ENCODE measurements at regions not wholly inside any gene's neighbourhood (a gene's known extent, or its start where the extent isn't known, plus 50 kb on each side); places are given as distances from the start of the nearest gene placed in this dataset.

- TF ChIP-seq SKIL (CRISPR knock-in tag; IDR thresholded peaks at IDR 0.05; ENCODE audit: borderline replicate concordance) (peak; percentile 48; the same call in 1 of the 2 replicates), ZNF333 (CRISPR knock-in tag; IDR thresholded peaks at IDR 0.05; ENCODE audit: borderline replicate concordance) (no peak), ZNF776 (CRISPR knock-in tag; IDR thresholded peaks at IDR 0.05) (no peak), ZNF33B (CRISPR knock-in tag; IDR thresholded peaks at IDR 0.05) (no peak), KMT2A (CRISPR knock-in tag; IDR thresholded peaks at IDR 0.05) (no peak), SP140L (CRISPR knock-in tag; IDR thresholded peaks at IDR 0.05; ENCODE audit: borderline replicate concordance) (0 out of 2 replicates have a peak, but pooled peaks have one; percentile 60), BRCA1 (CRISPR knock-in tag; IDR thresholded peaks at IDR 0.05) (no peak), ZNF775 (CRISPR knock-in tag; IDR thresholded peaks at IDR 0.05; ENCODE audit: borderline replicate concordance) (no peak), TOPORS (CRISPR knock-in tag; IDR thresholded peaks at IDR 0.05) (peak; percentile 15; the same call in 1 of the 2 replicates), KDM4B (CRISPR knock-in tag; IDR thresholded peaks at IDR 0.05) (peak; percentile 34; the same call in 1 of the 2 replicates), PBX3 (CRISPR knock-in tag; IDR thresholded peaks at IDR 0.05; ENCODE audit: borderline replicate concordance) (no peak), ZNF264 (CRISPR knock-in tag; IDR thresholded peaks at IDR 0.05) (peak; percentile 59), MZF1 (CRISPR knock-in tag; IDR thresholded peaks at IDR 0.05; ENCODE audit: borderline replicate concordance) (no peak), TIGD3 (CRISPR knock-in tag; IDR thresholded peaks at IDR 0.05; ENCODE audit: borderline replicate concordance) (no peak), DRAP1 (CRISPR knock-in tag; IDR thresholded peaks at IDR 0.05) (no peak; the same call in 1 of the 2 replicates), NCOA2 (CRISPR knock-in tag; IDR thresholded peaks at IDR 0.05) (peak; percentile 100)
- TF ChIP-seq, protein P1, sequence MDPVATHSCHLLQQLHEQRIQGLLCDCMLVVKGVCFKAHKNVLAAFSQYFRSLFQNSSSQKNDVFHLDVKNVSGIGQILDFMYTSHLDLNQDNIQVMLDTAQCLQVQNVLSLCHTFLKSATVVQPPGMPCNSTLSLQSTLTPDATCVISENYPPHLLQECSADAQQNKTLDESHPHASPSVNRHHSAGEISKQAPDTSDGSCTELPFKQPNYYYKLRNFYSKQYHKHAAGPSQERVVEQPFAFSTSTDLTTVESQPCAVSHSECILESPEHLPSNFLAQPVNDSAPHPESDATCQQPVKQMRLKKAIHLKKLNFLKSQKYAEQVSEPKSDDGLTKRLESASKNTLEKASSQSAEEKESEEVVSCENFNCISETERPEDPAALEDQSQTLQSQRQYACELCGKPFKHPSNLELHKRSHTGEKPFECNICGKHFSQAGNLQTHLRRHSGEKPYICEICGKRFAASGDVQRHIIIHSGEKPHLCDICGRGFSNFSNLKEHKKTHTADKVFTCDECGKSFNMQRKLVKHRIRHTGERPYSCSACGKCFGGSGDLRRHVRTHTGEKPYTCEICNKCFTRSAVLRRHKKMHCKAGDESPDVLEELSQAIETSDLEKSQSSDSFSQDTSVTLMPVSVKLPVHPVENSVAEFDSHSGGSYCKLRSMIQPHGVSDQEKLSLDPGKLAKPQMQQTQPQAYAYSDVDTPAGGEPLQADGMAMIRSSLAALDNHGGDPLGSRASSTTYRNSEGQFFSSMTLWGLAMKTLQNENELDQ (CRISPR knock-in tag; IDR thresholded peaks at IDR 0.05; ENCODE audit: borderline replicate concordance), result no peak
- TF ChIP-seq, protein P2, sequence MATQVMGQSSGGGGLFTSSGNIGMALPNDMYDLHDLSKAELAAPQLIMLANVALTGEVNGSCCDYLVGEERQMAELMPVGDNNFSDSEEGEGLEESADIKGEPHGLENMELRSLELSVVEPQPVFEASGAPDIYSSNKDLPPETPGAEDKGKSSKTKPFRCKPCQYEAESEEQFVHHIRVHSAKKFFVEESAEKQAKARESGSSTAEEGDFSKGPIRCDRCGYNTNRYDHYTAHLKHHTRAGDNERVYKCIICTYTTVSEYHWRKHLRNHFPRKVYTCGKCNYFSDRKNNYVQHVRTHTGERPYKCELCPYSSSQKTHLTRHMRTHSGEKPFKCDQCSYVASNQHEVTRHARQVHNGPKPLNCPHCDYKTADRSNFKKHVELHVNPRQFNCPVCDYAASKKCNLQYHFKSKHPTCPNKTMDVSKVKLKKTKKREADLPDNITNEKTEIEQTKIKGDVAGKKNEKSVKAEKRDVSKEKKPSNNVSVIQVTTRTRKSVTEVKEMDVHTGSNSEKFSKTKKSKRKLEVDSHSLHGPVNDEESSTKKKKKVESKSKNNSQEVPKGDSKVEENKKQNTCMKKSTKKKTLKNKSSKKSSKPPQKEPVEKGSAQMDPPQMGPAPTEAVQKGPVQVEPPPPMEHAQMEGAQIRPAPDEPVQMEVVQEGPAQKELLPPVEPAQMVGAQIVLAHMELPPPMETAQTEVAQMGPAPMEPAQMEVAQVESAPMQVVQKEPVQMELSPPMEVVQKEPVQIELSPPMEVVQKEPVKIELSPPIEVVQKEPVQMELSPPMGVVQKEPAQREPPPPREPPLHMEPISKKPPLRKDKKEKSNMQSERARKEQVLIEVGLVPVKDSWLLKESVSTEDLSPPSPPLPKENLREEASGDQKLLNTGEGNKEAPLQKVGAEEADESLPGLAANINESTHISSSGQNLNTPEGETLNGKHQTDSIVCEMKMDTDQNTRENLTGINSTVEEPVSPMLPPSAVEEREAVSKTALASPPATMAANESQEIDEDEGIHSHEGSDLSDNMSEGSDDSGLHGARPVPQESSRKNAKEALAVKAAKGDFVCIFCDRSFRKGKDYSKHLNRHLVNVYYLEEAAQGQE (IDR thresholded peaks at IDR 0.05; ENCODE audit: borderline replicate concordance in 1 of 2, low read depth in 1 of 2, low read length in 2 of 2), result peak in 1 of 2 experiments; percentile 1; a peak in 2 of 4 replicates
Measured at GRCh38 chr2:226159875-226160479, 639.6 kb downstream of the IRS1 start (continued).
